HG02571 (cell line): ENCODE measurements at regions not wholly inside any gene's neighbourhood (a gene's known extent, or its start where the extent isn't known, plus 50 kb on each side); places are given as distances from the start of the nearest gene placed in this dataset.
"Not testable (repeated sequence)": the region's sequence is repeated elsewhere in the genome, so short reads cannot be mapped to it uniquely, and the experiment has no call there.

Source experiments
- ATAC-seq: cut with Tn5 transposase; IDR thresholded peaks from one replicate; pipeline ENCODE4 v1.9.1; 2021; ENCODE audit warnings: mild to moderate bottlenecking, moderate library complexity; ENCODE audit not compliant: unreplicated experiment

GRCh38 chr6:74448850-74449249 is 752.8 kb downstream of the CD109 start:
- ATAC-seq: no peak

GRCh38 chr6:74447013-74447412 is 751.0 kb downstream of the CD109 start:
- peak; percentile 80 for ATAC-seq

- peak; percentile 66 for ATAC-seq
Observed at GRCh38 chr6:74439123-74439811, 743.3 kb downstream of the CD109 start.

GRCh38 chr6:74438395-74438794 is 742.4 kb downstream of the CD109 start:
- ATAC-seq: not testable (repeated sequence)

- no peak for ATAC-seq
Observed at GRCh38 chr6:74434171-74434570, 738.2 kb downstream of the CD109 start.

- ATAC-seq: no peak
Observed at GRCh38 chr6:74431873-74432580, 736.0 kb downstream of the CD109 start.

- no peak for ATAC-seq
Observed at GRCh38 chr6:74420221-74420620, 724.2 kb downstream of the CD109 start.

GRCh38 chr6:74415056-74415455 is 719.1 kb downstream of the CD109 start:
- no peak for ATAC-seq

GRCh38 chr6:74410630-74411029 is 714.6 kb downstream of the CD109 start:
- no peak for ATAC-seq

- ATAC-seq: peak; percentile 78
Observed at GRCh38 chr6:74409447-74409846, 713.4 kb downstream of the CD109 start.

- ATAC-seq: no peak
Observed at GRCh38 chr6:74408844-74409243, 712.8 kb downstream of the CD109 start.

GRCh38 chr6:74404366-74404765 is 708.4 kb downstream of the CD109 start:
- ATAC-seq: no peak

GRCh38 chr6:74402781-74403180 is 706.8 kb downstream of the CD109 start:
- no peak for ATAC-seq

GRCh38 chr6:74378437-74378836 is 682.4 kb downstream of the CD109 start:
- ATAC-seq: not testable (repeated sequence)

- ATAC-seq: no peak
Observed at GRCh38 chr6:74369556-74369993, 673.6 kb downstream of the CD109 start.

- no peak for ATAC-seq
Observed at GRCh38 chr6:74368746-74369145, 672.7 kb downstream of the CD109 start.

GRCh38 chr6:74366634-74367033 is 670.6 kb downstream of the CD109 start:
- no peak for ATAC-seq

GRCh38 chr6:74362391-74362790 is 666.4 kb downstream of the CD109 start:
- no peak for ATAC-seq

GRCh38 chr6:74357321-74357720 is 661.3 kb downstream of the CD109 start:
- no peak for ATAC-seq

- ATAC-seq: no peak
Observed at GRCh38 chr6:74356391-74356790, 660.4 kb downstream of the CD109 start.

GRCh38 chr6:74346936-74347535 is 651.0 kb downstream of the CD109 start:
- ATAC-seq: no peak

- no peak for ATAC-seq
Observed at GRCh38 chr6:74343804-74344203, 647.8 kb downstream of the CD109 start.
